ENCODE measurements at regions not wholly inside any gene's neighbourhood (a gene's known extent, or its start where the extent isn't known, plus 50 kb on each side); places are given as distances from the start of the nearest gene placed in this dataset.

- no peak for TF ChIP-seq CTCF (conservative IDR thresholded peaks at IDR 0.05; ENCODE audit: low read depth, low read length)
- TF ChIP-seq EZH2 (IDR thresholded peaks at IDR 0.05; ENCODE audit: low read length, unreplicated experiment), result no peak
Observed at GRCh38 chr3:11091791-11092190, 62.5 kb upstream of the HRH1 start.
